ENCODE measurements at regions not wholly inside any gene's neighbourhood (a gene's known extent, or its start where the extent isn't known, plus 50 kb on each side); places are given as distances from the start of the nearest gene placed in this dataset.

GRCh38 chr2:177038787-177039484 lies 173.7 kb upstream of the HNRNPA3 start:
- Histone ChIP-seq H3K9me3 (ENCODE audit: control insufficient read depth in 4 of 4, low read length in 3 of 4) (peaks cover 0 to 2% (median under 1%) of the 10 kb centered on the region in 4 donors), H3K27ac (ENCODE audit: low read depth in 1 of 2, low read length in 2 of 2) (no peak overlapping the region), H3K9ac (ENCODE audit: low read depth in 1 of 2, low read length in 2 of 2) (no peak overlapping the region), H3K27me3 (ENCODE audit: control insufficient read depth in 4 of 4, insufficient read depth in 4 of 4, low read length in 3 of 4) (peaks cover 0 to 3% (median 0%) of the 10 kb centered on the region in 4 donors), H3K4me3 (ENCODE audit: low read depth in 1 of 3, low read length in 3 of 3) (no peak overlapping the region), H3K36me3 (ENCODE audit: control insufficient read depth in 4 of 4, insufficient read depth in 3 of 4, low read depth in 1 of 4, low read length in 3 of 4) (no peaks in the 10 kb centered on the region), H3K4me1 (ENCODE audit: control insufficient read depth in 4 of 4, insufficient read depth in 4 of 4, low read length in 3 of 4) (no peaks in the 10 kb centered on the region)
- 66% methylated on average over 14 of the region's 14 CpGs for WGBS
- no peak for DNase-seq (ENCODE audit: low spot score)
- TF ChIP-seq SP1 (IDR thresholded peaks at IDR 0.05) (no peak), ATF3 (IDR thresholded peaks at IDR 0.05) (no peak), FOXA2 (IDR thresholded peaks at IDR 0.05) (no peak), RXRA (IDR thresholded peaks at IDR 0.05) (no peak), NR2F2 (IDR thresholded peaks at IDR 0.05) (no peak), EGR1 (IDR thresholded peaks at IDR 0.05; ENCODE audit: low read depth in 2 of 2) (no peak)

GRCh38 chr2:177042311-177042710 lies 170.3 kb upstream of the HNRNPA3 start:
- Histone ChIP-seq H3K4me1 (ENCODE audit: control insufficient read depth in 4 of 4, insufficient read depth in 4 of 4, low read length in 3 of 4) (no peaks in the 10 kb centered on the region), H3K4me3 (ENCODE audit: low read depth in 1 of 3, low read length in 3 of 3) (no peak overlapping the region), H3K27ac (ENCODE audit: low read depth in 1 of 2, low read length in 2 of 2) (no peak overlapping the region), H3K9ac (ENCODE audit: low read depth in 1 of 2, low read length in 2 of 2) (no peak overlapping the region), H3K36me3 (ENCODE audit: control insufficient read depth in 4 of 4, insufficient read depth in 3 of 4, low read depth in 1 of 4, low read length in 3 of 4) (no peaks in the 10 kb centered on the region), H3K9me3 (ENCODE audit: control insufficient read depth in 4 of 4, low read length in 3 of 4) (no peaks in the 10 kb centered on the region), H3K27me3 (ENCODE audit: control insufficient read depth in 4 of 4, insufficient read depth in 4 of 4, low read length in 3 of 4) (peaks cover 0 to 3% (median 0%) of the 10 kb centered on the region in 4 donors)
- WGBS = 71% methylated on average over 3 of the region's 3 CpGs
- DNase-seq (ENCODE audit: low spot score) = no peak
- TF ChIP-seq GABPA (IDR thresholded peaks at IDR 0.05 in 1 of 2, conservative IDR thresholded peaks at IDR 0.05 in 1 of 2) = no peak

- Histone ChIP-seq H3K9ac (ENCODE audit: low read depth in 1 of 2, low read length in 2 of 2) (no peak overlapping the region), H3K4me3 (ENCODE audit: low read depth in 1 of 3, low read length in 3 of 3) (no peak overlapping the region), H3K27me3 (ENCODE audit: control insufficient read depth in 4 of 4, insufficient read depth in 4 of 4, low read length in 3 of 4) (peaks cover 0 to 2% (median 0%) of the 10 kb centered on the region in 4 donors), H3K36me3 (ENCODE audit: control insufficient read depth in 4 of 4, insufficient read depth in 3 of 4, low read depth in 1 of 4, low read length in 3 of 4) (no peaks in the 10 kb centered on the region), H3K9me3 (ENCODE audit: control insufficient read depth in 4 of 4, low read length in 3 of 4) (peaks cover 0 to 3% (median 0%) of the 10 kb centered on the region in 4 donors), H3K4me1 (ENCODE audit: control insufficient read depth in 4 of 4, insufficient read depth in 4 of 4, low read length in 3 of 4) (no peaks in the 10 kb centered on the region), H3K27ac (ENCODE audit: low read depth in 1 of 2, low read length in 2 of 2) (no peak overlapping the region)
- DNase-seq (ENCODE audit: low spot score) = no peak
- TF ChIP-seq REST (IDR thresholded peaks at IDR 0.05) = no peak
- no peak for TF ChIP-seq CTCF (IDR thresholded peaks at IDR 0.05; ENCODE audit: low read depth, low read length, missing input control)
- no peak for TF ChIP-seq TAF1 (conservative IDR thresholded peaks at IDR 0.05)
- TF ChIP-seq EGR1 (IDR thresholded peaks at IDR 0.05; ENCODE audit: low read depth in 2 of 2) = no peak
- TF ChIP-seq RXRA (IDR thresholded peaks at IDR 0.05) = no peak
- no peak for TF ChIP-seq SP1 (IDR thresholded peaks at IDR 0.05)
- no peak for TF ChIP-seq RAD21 (IDR thresholded peaks at IDR 0.05)
- TF ChIP-seq JUND (IDR thresholded peaks at IDR 0.05) = no peak
- TF ChIP-seq FOXA2 (IDR thresholded peaks at IDR 0.05) = no peak
- WGBS = 75% methylated on average over 2 of the region's 2 CpGs
These were observed 167.9 kb upstream of the HNRNPA3 start for GRCh38 chr2:177044671-177045070.
